Right atrium auricular region (tissue), 2 donors: ENCODE measurements at regions not wholly inside any gene's neighbourhood (a gene's known extent, or its start where the extent isn't known, plus 50 kb on each side); places are given as distances from the start of the nearest gene placed in this dataset.

Experiments
- DNase-seq: peaks from one replicate; pipeline ENCODE4 v3.0.0-alpha.2; 2019; ENCODE audit warnings: low spot score
- H3K27ac ChIP-seq, 2 donors: fragments of 200-600 bp; sonication (generic); 1 replicate in 1 of 2; 2 replicates in 1 of 2; pipeline ENCODE4 v1.5.1; 2016 to 2019
- H3K27me3 ChIP-seq, 2 donors: fragments of 200-600 bp; sonication (generic); one replicate each; pipeline versions ENCODE4 v1.5.1 to v1.6.0; 2017 to 2019
- H3K36me3 ChIP-seq: fragments of 200-600 bp; sonication (generic); one replicate; pipeline ENCODE4 v1.5.1; 2016
- H3K4me1 ChIP-seq, 2 donors: fragments of 200-600 bp; sonication (generic); one replicate each; pipeline versions ENCODE4 v1.5.1 to v1.6.0; 2017 to 2019
- H3K4me3 ChIP-seq, 2 donors: fragments of 200-600 bp; sonication (generic); 1 replicate in 1 of 2; 2 replicates in 1 of 2; pipeline ENCODE4 v1.5.1; 2017 to 2019; ENCODE audit warnings: mild to moderate bottlenecking in 1 of 2, moderate library complexity in 1 of 2
- H3K9me3 ChIP-seq, 2 donors: fragments of 200-600 bp; sonication (generic); one replicate each; pipeline ENCODE4 v1.5.1; 2019
- CTCF ChIP-seq, 2 donors: fragments of 200-600 bp; sonication (generic); IDR thresholded peaks; one replicate each; pipeline ENCODE4 v1.5.1; 2019; ENCODE audit warnings: antibody characterized with exemption in 2 of 2

- Histone ChIP-seq H3K27ac (no peak overlapping the region), H3K9me3 (no peaks in the 10 kb centered on the region), H3K36me3 (no peaks in the 10 kb centered on the region), H3K27me3 (no peaks in the 10 kb centered on the region), H3K4me3 (no peak overlapping the region), H3K4me1 (no peaks in the 10 kb centered on the region)
- DNase-seq: no peak
- TF ChIP-seq CTCF (IDR thresholded peaks at IDR 0.05): no peak
Measured at GRCh38 chr3:118167571-118167970, 867.1 kb downstream of the IGSF11 start.

GRCh38 chr3:118168175-118168574 is 866.5 kb downstream of the IGSF11 start:
- Histone ChIP-seq H3K4me1 (no peaks in the 10 kb centered on the region), H3K9me3 (no peaks in the 10 kb centered on the region), H3K36me3 (no peaks in the 10 kb centered on the region), H3K27me3 (no peaks in the 10 kb centered on the region), H3K27ac (no peak overlapping the region), H3K4me3 (no peak overlapping the region)
- TF ChIP-seq CTCF (IDR thresholded peaks at IDR 0.05): no peak
- no peak for DNase-seq

GRCh38 chr3:118171236-118171852 is 863.3 kb downstream of the IGSF11 start:
- no peak for DNase-seq
- H3K4me3 ChIP-seq: no peak overlapping the region
- TF ChIP-seq CTCF (IDR thresholded peaks at IDR 0.05): no peak

GRCh38 chr3:118180853-118181252 is 853.8 kb downstream of the IGSF11 start:
- Histone ChIP-seq H3K4me1 (no peaks in the 10 kb centered on the region), H3K27me3 (no peaks in the 10 kb centered on the region), H3K9me3 (no peaks in the 10 kb centered on the region), H3K27ac (no peak overlapping the region), H3K4me3 (no peak overlapping the region), H3K36me3 (no peaks in the 10 kb centered on the region)
- no peak for DNase-seq
- no peak for TF ChIP-seq CTCF (IDR thresholded peaks at IDR 0.05)

More at GRCh38 chr3:118171236-118171852, 863.3 kb downstream of the IGSF11 start:
- Histone ChIP-seq H3K9me3 (no peaks in the 10 kb centered on the region), H3K4me1 (no peaks in the 10 kb centered on the region), H3K36me3 (no peaks in the 10 kb centered on the region), H3K27me3 (no peaks in the 10 kb centered on the region), H3K27ac (no peak overlapping the region)

GRCh38 chr3:118181274-118181673 is 853.4 kb downstream of the IGSF11 start:
- Histone ChIP-seq H3K27me3 (no peaks in the 10 kb centered on the region), H3K4me1 (no peaks in the 10 kb centered on the region), H3K9me3 (no peaks in the 10 kb centered on the region), H3K36me3 (no peaks in the 10 kb centered on the region), H3K27ac (no peak overlapping the region), H3K4me3 (no peak overlapping the region)
- TF ChIP-seq CTCF (IDR thresholded peaks at IDR 0.05): no peak
- DNase-seq: no peak

GRCh38 chr3:118186051-118186450 is 848.6 kb downstream of the IGSF11 start:
- Histone ChIP-seq H3K27ac (no peak overlapping the region), H3K27me3 (no peaks in the 10 kb centered on the region), H3K9me3 (no peaks in the 10 kb centered on the region), H3K4me3 (no peak overlapping the region), H3K36me3 (no peaks in the 10 kb centered on the region), H3K4me1 (no peaks in the 10 kb centered on the region)
- no peak for DNase-seq
- TF ChIP-seq CTCF (IDR thresholded peaks at IDR 0.05): no peak
